ENCODE measurements at regions not wholly inside any gene's neighbourhood (a gene's known extent, or its start where the extent isn't known, plus 50 kb on each side); places are given as distances from the start of the nearest gene placed in this dataset.

- ChIA-PET POLR2A (ENCODE audit: unreplicated experiment) (no interaction called here), CTCF (no interaction called here)
- intact Hi-C loops (cut with micrococcal nuclease) (no loop called here), dilution Hi-C loops (cut with HindIII; ENCODE audit: low sequenced_read_pairs, unreplicated experiment) (no loop called here), in situ Hi-C loops (cut with MboI; ENCODE audit: low sequenced_read_pairs) (no loop called here)
- Histone ChIP-seq H3K4me2 (ENCODE audit: low read depth, low read length) (no peak overlapping the region), H4K20me1 (ENCODE audit: insufficient read depth, low read length) (no peaks in the 10 kb centered on the region), H2AFZ (replicated peaks; ENCODE audit: low read length, poor library complexity) (no peak overlapping the region), H2BK15ac (ENCODE audit: low read depth, low read length) (no peak overlapping the region), H2BK20ac (ENCODE audit: low read depth, low read length) (no peak overlapping the region), H3K79me1 (ENCODE audit: low read depth in 1 of 2, low read length in 2 of 2) (no peaks in the 10 kb centered on the region), H2BK5ac (ENCODE audit: low read depth, low read length, poor library complexity, severe bottlenecking) (no peak overlapping the region), H4K91ac (ENCODE audit: insufficient read depth, low read depth, low read length) (no peak overlapping the region), H3K27ac (ENCODE audit: insufficient read depth, low read length) (no peak overlapping the region), H3K4ac (ENCODE audit: low read depth, low read length) (no peak overlapping the region), H3K27me3 (ENCODE audit: control insufficient read depth, insufficient read depth, low read length) (no peaks in the 10 kb centered on the region), H2BK120ac (ENCODE audit: low read depth, low read length) (no peak overlapping the region), H4K8ac (ENCODE audit: low read depth in 2 of 2, low read length in 2 of 2) (no peak overlapping the region), H3K18ac (ENCODE audit: low read depth, low read length) (no peak overlapping the region), H3K56ac (ENCODE audit: extremely low read depth, insufficient read depth, low read length) (no peak overlapping the region), H3K14ac (replicated peaks; ENCODE audit: low read depth, low read length) (no peak overlapping the region), H3K4me3 (ENCODE audit: insufficient read depth, low read depth, low read length) (no peak overlapping the region), H2AK5ac (ENCODE audit: low read depth, low read length) (no peak overlapping the region), H2AK9ac (replicated peaks; ENCODE audit: low read depth, low read length, poor library complexity) (no peak overlapping the region), H3K36me3 (ENCODE audit: control insufficient read depth, insufficient read depth, low read length) (no peaks in the 10 kb centered on the region), H3K9ac (ENCODE audit: low read depth, low read length) (no peak overlapping the region), H3K9me1 (ENCODE audit: insufficient read depth, low read length) (no peaks in the 10 kb centered on the region), H3K9me3 (ENCODE audit: control insufficient read depth, insufficient read depth, low read length) (no peaks in the 10 kb centered on the region), H4K5ac (ENCODE audit: low read depth, low read length) (no peak overlapping the region), H3K4me1 (ENCODE audit: control insufficient read depth, insufficient read depth, low read length) (no peaks in the 10 kb centered on the region), H3K23ac (ENCODE audit: low read depth, low read length) (no peak overlapping the region)
- DNase-seq = no peak
- ATAC-seq (ENCODE audit: low read depth) = no peak
- no CpG with 5 or more reads among the region's 3 CpGs for WGBS, 2 experiments (ENCODE audit: extremely low coverage in 2 of 2, insufficient read length in 1 of 2)
- no peak for TF ChIP-seq MAFK (IDR thresholded peaks at IDR 0.05; ENCODE audit: low read depth, low read length)
- no TSS peak for BruUV-seq (replicated peaks)
Measured at GRCh38 chr10:22111705-22112104, 106.1 kb downstream of the EBLN1 start.

All from IMR-90 (cell line).